ENCODE measurements at regions not wholly inside any gene's neighbourhood (a gene's known extent, or its start where the extent isn't known, plus 50 kb on each side); places are given as distances from the start of the nearest gene placed in this dataset.

GRCh38 chr7:18151422-18151821 lies 123.8 kb upstream of the PRPS1L1 start:
- DNase-seq, result no peak

- no peak for DNase-seq
Measured at GRCh38 chr7:18153183-18153748, 125.6 kb upstream of the PRPS1L1 start.

GRCh38 chr7:18154726-18155125 lies 127.1 kb upstream of the PRPS1L1 start:
- no peak for DNase-seq

- DNase-seq, result no peak
Measured at GRCh38 chr7:18157233-18157632, 129.6 kb upstream of the PRPS1L1 start.

GRCh38 chr7:18162657-18163056 lies 135.0 kb upstream of the PRPS1L1 start:
- no peak for DNase-seq

- no peak for DNase-seq
Measured at GRCh38 chr7:18163091-18163490, 135.4 kb upstream of the PRPS1L1 start.

- no peak for DNase-seq
Measured at GRCh38 chr7:18165166-18165565, 137.5 kb upstream of the PRPS1L1 start.

- no peak for DNase-seq
Measured at GRCh38 chr7:18166002-18166401, 138.4 kb upstream of the PRPS1L1 start.

- no peak for DNase-seq
Measured at GRCh38 chr7:18167815-18168214, 140.2 kb upstream of the PRPS1L1 start.

- DNase-seq, result no peak
Measured at GRCh38 chr7:18174996-18175395, 147.3 kb upstream of the PRPS1L1 start.

- DNase-seq, result no peak
Measured at GRCh38 chr7:18175801-18176450, 148.3 kb upstream of the PRPS1L1 start.

- DNase-seq, result no peak
Measured at GRCh38 chr7:18177129-18177814, 149.6 kb upstream of the PRPS1L1 start.

- peak in 1 of 51 donors; percentile 4 for DNase-seq
Measured at GRCh38 chr7:18177815-18178660, 150.4 kb upstream of the PRPS1L1 start.

- no peak for DNase-seq
Measured at GRCh38 chr7:18179093-18179492, 151.4 kb upstream of the PRPS1L1 start.

GRCh38 chr7:18180685-18181084 lies 153.0 kb upstream of the PRPS1L1 start:
- no peak for DNase-seq

GRCh38 chr7:18189500-18190126 lies 162.0 kb upstream of the PRPS1L1 start:
- DNase-seq, result no peak

GRCh38 chr7:18191341-18191740 lies 163.7 kb upstream of the PRPS1L1 start:
- DNase-seq, result no peak

GRCh38 chr7:18191862-18192625 lies 164.4 kb upstream of the PRPS1L1 start:
- DNase-seq, result no peak

- DNase-seq, result no peak
Measured at GRCh38 chr7:18194616-18195015, 167.0 kb upstream of the PRPS1L1 start.

GRCh38 chr7:18196638-18197037 lies 169.0 kb upstream of the PRPS1L1 start:
- DNase-seq, result no peak

- DNase-seq, result no peak
Measured at GRCh38 chr7:18198868-18199267, 171.2 kb upstream of the PRPS1L1 start.

All from hypothalamus (tissue), 51 donors.